Stimulated activated CD4-positive, alpha-beta T cell treated with anti-CD3 and anti-CD28 coated beads, Interleukin-12 subunit alpha, Interleukin-12 subunit beta, amount 100 ng/mL, for 48 hours (primary cell): ENCODE measurements at regions not wholly inside any gene's neighbourhood (a gene's known extent, or its start where the extent isn't known, plus 50 kb on each side); places are given as distances from the start of the nearest gene placed in this dataset.

Experiments
- DNase-seq, 3 donors: peaks; one replicate each; pipeline ENCODE4 v3.0.0-alpha.2; 2020; ENCODE audit warnings: low read depth in 2 of 3, low spot score in 1 of 3

GRCh38 chr6:67265996-67266921, 1368.8 kb upstream of the ADGRB3 start:
- DNase-seq = no peak

- DNase-seq = no peak
These were observed 1382.4 kb upstream of the ADGRB3 start for GRCh38 chr6:67252663-67253062.

- no peak for DNase-seq
These were observed 1387.0 kb upstream of the ADGRB3 start for GRCh38 chr6:67248077-67248476.

GRCh38 chr6:67244037-67244436, 1391.0 kb upstream of the ADGRB3 start:
- no peak for DNase-seq

GRCh38 chr6:67237277-67237676, 1397.8 kb upstream of the ADGRB3 start:
- no peak for DNase-seq

- no peak for DNase-seq
These were observed 1404.0 kb upstream of the ADGRB3 start for GRCh38 chr6:67231092-67231491.

GRCh38 chr6:67224989-67225388, 1410.1 kb upstream of the ADGRB3 start:
- no peak for DNase-seq

GRCh38 chr6:67221226-67221625, 1413.9 kb upstream of the ADGRB3 start:
- DNase-seq = no peak

GRCh38 chr6:67219346-67219745, 1415.7 kb upstream of the ADGRB3 start:
- DNase-seq = no peak

- DNase-seq = no peak
These were observed 1422.5 kb upstream of the ADGRB3 start for GRCh38 chr6:67212584-67212983.

- no peak for DNase-seq
These were observed 1424.6 kb upstream of the ADGRB3 start for GRCh38 chr6:67210450-67210849.

- no peak for DNase-seq
These were observed 1433.5 kb upstream of the ADGRB3 start for GRCh38 chr6:67201563-67201962.

- no peak for DNase-seq
These were observed 1434.3 kb upstream of the ADGRB3 start for GRCh38 chr6:67200626-67201403.

- DNase-seq = no peak
These were observed 1435.7 kb upstream of the ADGRB3 start for GRCh38 chr6:67199425-67199824.

- no peak for DNase-seq
These were observed 1444.3 kb upstream of the ADGRB3 start for GRCh38 chr6:67190733-67191132.

- no peak for DNase-seq
These were observed 1450.7 kb upstream of the ADGRB3 start for GRCh38 chr6:67184405-67184804.

- DNase-seq = no peak
These were observed 1460.0 kb upstream of the ADGRB3 start for GRCh38 chr6:67175101-67175500.

GRCh38 chr6:67165606-67166005, 1458.6 kb upstream of the EYS start:
- no peak for DNase-seq

- no peak for DNase-seq
These were observed 1453.8 kb upstream of the EYS start for GRCh38 chr6:67160820-67161219.

GRCh38 chr6:67141005-67141404, 1434.0 kb upstream of the EYS start:
- DNase-seq = no peak

GRCh38 chr6:67133973-67134372, 1426.9 kb upstream of the EYS start:
- DNase-seq = no peak

GRCh38 chr6:67131827-67132226, 1424.8 kb upstream of the EYS start:
- no peak for DNase-seq
